ENCODE measurements at regions not wholly inside any gene's neighbourhood (a gene's known extent, or its start where the extent isn't known, plus 50 kb on each side); places are given as distances from the start of the nearest gene placed in this dataset.

DNA sequence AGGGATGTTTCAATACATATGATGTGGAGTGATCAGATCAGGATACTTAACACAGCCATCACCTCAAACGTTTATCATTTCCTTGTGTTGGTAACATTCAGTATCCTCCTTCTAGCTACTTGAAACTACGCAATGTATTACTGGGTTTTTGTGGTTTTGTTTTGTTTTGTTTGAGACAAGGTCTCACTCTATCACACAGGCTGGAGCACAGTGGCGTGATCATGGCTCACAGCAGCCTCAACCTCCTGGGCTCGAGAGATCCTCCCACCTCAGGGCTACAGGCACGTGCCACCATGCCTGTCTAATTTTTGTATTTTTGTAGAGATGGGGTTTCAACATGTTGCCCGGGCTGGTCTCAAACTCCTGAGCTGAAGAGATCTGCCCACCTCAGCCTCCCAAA lies 70.2 kb upstream of the BCL11B start:
- Histone ChIP-seq H3K4me3 (no peak overlapping the region), H3K27ac (replicated peaks) (no peak overlapping the region), H3K9me3 (replicated peaks) (peaks cover 7% of the 10 kb centered on the region), H3K27me3 (ENCODE audit: low read depth) (peaks cover 32% of the 10 kb centered on the region), H3K36me3 (no peaks in the 10 kb centered on the region), H3K4me1 (no peaks in the 10 kb centered on the region)
- TF ChIP-seq, protein P1, sequence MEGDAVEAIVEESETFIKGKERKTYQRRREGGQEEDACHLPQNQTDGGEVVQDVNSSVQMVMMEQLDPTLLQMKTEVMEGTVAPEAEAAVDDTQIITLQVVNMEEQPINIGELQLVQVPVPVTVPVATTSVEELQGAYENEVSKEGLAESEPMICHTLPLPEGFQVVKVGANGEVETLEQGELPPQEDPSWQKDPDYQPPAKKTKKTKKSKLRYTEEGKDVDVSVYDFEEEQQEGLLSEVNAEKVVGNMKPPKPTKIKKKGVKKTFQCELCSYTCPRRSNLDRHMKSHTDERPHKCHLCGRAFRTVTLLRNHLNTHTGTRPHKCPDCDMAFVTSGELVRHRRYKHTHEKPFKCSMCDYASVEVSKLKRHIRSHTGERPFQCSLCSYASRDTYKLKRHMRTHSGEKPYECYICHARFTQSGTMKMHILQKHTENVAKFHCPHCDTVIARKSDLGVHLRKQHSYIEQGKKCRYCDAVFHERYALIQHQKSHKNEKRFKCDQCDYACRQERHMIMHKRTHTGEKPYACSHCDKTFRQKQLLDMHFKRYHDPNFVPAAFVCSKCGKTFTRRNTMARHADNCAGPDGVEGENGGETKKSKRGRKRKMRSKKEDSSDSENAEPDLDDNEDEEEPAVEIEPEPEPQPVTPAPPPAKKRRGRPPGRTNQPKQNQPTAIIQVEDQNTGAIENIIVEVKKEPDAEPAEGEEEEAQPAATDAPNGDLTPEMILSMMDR (IDR thresholded peaks at IDR 0.05; ENCODE audit: borderline replicate concordance), result no peak
- DNase-seq, result no peak
- intact Hi-C loops (cut with micrococcal nuclease), result no loop called here

DNA sequence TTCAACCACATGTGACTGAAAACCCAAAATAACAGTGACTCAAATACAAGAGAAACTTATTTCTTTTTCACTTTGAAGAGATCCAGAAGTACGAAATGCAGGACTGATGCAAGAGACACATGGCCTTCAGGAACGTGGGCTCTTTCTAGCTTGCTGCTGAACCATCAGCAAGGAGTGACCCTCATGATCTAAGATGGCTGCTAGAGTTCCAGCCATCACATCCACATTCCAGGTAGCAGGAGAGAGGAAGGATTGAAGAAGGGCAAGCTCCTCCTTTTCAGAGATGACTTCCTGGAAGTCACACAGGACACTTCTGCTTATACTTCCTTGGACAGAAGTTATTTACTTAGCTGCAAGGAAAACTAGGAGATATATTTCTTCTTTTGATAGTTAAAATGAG lies 67.6 kb upstream of the BCL11B start:
- intact Hi-C loops (cut with micrococcal nuclease), result no loop called here
- H3K4me3 ChIP-seq, result no peak overlapping the region
- H3K36me3 ChIP-seq, result no peaks in the 10 kb centered on the region
- H3K4me1 ChIP-seq, result no peaks in the 10 kb centered on the region
- TF ChIP-seq, protein P1 (IDR thresholded peaks at IDR 0.05; ENCODE audit: borderline replicate concordance), result no peak
- no peak overlapping the region for H3K27ac ChIP-seq (replicated peaks)
- H3K27me3 ChIP-seq (ENCODE audit: low read depth), result peaks cover 34% of the 10 kb centered on the region
- H3K9me3 ChIP-seq (replicated peaks), result peaks cover 7% of the 10 kb centered on the region
- no peak for DNase-seq

DNA sequence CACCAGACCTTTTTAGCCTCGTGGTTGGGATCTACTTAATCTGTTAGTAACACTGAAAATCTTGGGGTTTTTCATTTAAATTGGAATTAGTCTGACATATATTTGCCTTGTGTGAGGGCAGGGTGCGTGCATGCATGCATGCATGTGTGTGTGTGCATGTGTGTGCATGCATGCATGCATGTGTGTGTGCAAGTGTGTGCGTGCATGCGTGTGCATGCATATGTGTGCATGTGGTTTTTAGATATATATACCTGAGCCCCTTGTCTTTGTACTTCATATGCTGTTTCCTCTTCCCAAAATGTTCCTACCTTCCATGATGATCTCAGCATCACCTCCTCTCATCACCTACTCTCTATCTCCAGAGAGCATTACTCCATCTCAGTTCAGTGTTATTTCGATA lies 66.3 kb upstream of the BCL11B start:
- peaks cover 32% of the 10 kb centered on the region for H3K27me3 ChIP-seq (ENCODE audit: low read depth)
- peaks cover 7% of the 10 kb centered on the region for H3K9me3 ChIP-seq (replicated peaks)
- H3K36me3 ChIP-seq, result no peaks in the 10 kb centered on the region
- H3K4me3 ChIP-seq, result no peak overlapping the region
- no peak overlapping the region for H3K27ac ChIP-seq (replicated peaks)
- intact Hi-C loops (cut with micrococcal nuclease), result no loop called here
- no peak for DNase-seq
- TF ChIP-seq, protein P1 (IDR thresholded peaks at IDR 0.05; ENCODE audit: borderline replicate concordance), result no peak
- peaks cover 6% of the 10 kb centered on the region for H3K4me1 ChIP-seq

DNA sequence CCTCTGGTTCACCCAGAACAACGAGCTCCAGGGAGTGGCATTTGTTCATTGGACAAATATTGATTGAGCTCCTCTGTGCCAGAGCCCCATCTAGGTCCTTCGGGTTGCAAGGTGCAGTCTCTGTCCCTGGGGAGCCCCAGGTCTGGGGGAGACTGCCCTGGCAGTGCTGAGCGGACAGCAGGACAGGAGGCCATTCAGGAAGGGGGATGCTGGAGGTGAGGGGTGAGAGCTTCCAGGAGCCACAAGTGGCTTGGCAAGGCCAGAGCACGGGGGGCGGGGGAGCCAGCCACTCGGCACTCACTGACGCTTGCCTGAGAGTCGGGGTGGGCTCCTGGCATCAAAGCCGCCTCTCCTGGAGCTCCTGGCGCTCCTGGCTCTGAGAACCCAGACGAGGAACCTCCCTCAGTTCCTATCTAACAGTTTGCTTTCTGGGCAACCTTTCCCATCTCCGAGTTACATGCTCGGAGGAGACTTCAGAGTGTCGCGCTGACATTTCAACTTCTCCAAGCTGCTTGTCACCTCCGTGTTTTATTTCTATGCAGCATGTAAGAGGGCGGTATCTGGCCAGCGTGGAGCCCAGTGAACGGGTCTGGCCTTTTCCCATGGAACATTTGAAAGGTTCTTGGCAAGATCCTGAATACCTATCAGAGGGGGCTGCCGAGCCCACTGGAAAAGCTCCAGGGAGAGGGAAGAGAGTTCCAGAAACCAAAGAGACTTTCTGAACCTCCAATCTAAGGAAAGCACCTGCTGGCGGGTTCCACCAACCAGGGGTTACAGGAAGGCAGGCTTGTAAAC lies 62.0 kb upstream of the BCL11B start:
- Histone ChIP-seq H3K27ac (replicated peaks) (no peak overlapping the region), H3K9me3 (replicated peaks) (no peaks in the 10 kb centered on the region), H3K4me1 (peaks cover 6% of the 10 kb centered on the region), H3K4me3 (peak overlapping the region; percentile 46), H3K27me3 (ENCODE audit: low read depth) (peaks cover 32% of the 10 kb centered on the region), H3K36me3 (no peaks in the 10 kb centered on the region)
- TF ChIP-seq, protein P1 (IDR thresholded peaks at IDR 0.05; ENCODE audit: borderline replicate concordance), result no peak
- DNase-seq, result no peak
- intact Hi-C loops (cut with micrococcal nuclease), result no loop called here

DNA sequence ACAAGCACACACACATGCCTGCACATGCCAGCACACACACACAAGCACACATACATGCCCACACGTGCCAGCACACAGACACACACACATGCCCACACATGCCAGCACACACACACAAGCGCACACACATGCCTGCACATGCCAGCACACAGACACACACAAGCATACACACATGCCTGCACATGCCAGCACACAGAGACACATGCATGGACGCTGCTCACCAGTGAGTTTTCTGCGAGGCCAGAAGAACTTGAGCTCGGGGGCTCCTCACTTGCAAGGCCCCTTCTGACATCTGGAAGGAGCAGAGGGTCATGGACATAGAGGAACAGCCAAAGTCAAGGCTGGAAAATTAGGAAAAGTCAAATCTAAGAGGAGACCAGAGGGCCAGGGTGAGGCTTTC lies 61.2 kb upstream of the BCL11B start:
- Histone ChIP-seq H3K9me3 (replicated peaks) (no peaks in the 10 kb centered on the region), H3K27ac (replicated peaks) (no peak overlapping the region), H3K27me3 (ENCODE audit: low read depth) (peaks cover 33% of the 10 kb centered on the region), H3K4me1 (peaks cover 6% of the 10 kb centered on the region), H3K4me3 (no peak overlapping the region), H3K36me3 (no peaks in the 10 kb centered on the region)
- no peak for DNase-seq
- TF ChIP-seq, protein P1 (IDR thresholded peaks at IDR 0.05; ENCODE audit: borderline replicate concordance), result no peak
- intact Hi-C loops (cut with micrococcal nuclease), result no loop called here
